ENCODE measurements at regions not wholly inside any gene's neighbourhood (a gene's known extent, or its start where the extent isn't known, plus 50 kb on each side); places are given as distances from the start of the nearest gene placed in this dataset.
"Not testable (repeated sequence)": the region's sequence is repeated elsewhere in the genome, so short reads cannot be mapped to it uniquely, and the experiment has no call there.

DNA sequence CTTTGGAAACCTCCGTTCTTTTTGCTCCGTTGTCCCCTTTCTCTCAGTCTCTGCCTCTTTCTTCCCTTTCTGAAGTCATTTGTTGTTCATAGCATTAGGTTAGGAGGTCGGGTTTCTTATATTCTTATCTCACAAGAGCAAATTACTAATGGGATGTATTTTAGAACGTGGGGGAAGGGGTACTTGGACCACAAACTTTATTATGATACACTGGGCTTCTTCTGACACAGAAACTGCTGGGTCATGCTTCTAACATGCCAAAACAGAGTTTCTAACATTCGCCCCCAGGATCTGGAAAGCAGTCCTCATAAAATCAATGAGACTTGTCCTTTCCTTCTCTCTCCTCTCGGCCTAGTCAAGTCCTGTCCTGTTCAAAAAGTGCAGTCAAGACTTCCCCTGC lies 334.4 kb downstream of the GADD45G start:
- DNase-seq (ENCODE audit: low spot score) = no peak

DNA sequence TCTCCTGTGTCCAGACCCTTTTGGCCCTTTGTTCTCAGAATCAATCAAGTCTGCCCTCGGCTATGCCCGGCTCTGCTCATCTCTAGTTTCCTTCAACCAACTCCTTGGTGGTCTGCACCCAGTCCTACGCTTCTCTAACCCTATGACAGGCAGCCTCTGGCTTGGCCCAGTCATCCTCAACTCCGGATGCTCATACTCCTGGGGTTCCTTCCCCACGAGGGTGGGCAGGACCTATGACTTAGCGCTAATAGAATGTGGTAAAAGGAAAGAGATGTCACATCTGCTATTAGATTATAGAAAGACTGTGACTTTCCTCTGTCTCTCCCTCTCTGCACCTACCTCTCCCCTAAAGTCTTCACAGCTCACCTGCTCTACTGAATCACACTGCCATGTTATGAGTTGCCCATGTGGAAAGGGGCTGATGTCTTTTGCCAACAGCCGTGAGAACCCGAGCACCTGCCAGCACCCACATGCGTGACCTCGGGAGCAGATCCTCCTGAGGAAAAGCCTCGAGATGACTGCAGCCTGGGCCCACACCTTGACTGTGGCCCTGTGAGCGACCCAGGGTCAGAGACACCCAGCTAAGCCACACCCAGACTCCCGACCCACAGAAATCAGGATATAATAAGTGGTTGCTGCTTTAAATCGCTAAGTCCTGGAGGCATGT lies 334.9 kb downstream of the GADD45G start:
- no peak for DNase-seq (ENCODE audit: low spot score)

DNA sequence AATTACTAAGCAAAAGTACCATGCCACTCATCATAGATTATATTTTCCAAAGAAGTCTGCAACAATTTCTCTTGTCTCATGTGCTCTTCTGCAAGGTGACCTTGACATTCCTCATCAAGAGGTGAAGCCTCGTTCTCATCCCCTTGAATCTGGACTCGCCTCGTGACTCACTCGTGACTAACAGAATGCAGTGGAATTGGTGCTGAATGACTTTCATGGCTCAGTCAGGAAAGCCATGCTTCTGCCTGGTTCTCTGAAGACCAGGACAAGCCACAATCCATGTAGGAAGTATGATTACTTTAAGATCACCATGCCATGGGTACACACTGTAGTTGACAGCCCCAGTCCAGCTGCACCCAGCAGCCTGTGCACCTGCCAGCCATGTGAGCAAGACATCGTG lies 335.8 kb downstream of the GADD45G start:
- peak; percentile 25 for DNase-seq (ENCODE audit: low spot score)

DNA sequence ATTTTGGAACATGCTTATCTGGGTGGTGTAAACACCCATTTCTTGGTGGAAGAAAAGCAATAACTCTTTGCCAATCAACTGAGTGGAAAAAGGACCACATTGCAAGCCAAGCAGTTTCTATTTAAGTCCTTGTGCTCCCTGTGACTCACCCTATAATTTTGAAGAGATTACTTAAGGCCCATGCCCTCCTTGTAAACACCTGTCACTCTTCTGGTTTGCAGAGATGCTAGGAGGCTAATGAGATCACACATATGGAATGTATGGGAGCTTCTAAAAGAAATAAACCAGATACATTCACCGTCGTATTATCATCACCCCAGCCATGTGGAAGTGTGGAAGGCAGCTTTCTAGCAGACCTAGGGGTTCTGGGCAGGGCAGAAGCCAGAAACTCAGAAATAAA lies 337.1 kb downstream of the GADD45G start:
- peak; percentile 70 for DNase-seq (ENCODE audit: low spot score)

DNA sequence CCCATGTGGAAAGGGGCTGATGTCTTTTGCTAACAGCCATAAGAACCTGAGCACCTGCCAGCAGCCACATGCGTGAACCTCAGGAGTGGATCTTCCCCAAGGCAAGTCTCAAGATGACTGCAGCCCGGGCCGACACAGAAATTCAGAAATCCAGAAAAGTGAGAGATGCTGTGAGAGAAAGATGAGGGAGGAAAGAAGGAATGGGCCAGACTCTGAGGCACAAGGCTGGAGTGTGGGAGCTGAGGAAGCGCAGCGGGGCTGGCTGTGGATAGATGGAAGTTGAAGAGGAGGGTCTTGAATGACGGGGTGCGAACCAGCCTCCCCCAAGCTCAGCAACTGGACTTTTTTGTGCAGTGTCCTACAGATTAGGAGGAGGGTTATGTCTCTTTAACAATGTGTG lies 337.8 kb downstream of the GADD45G start:
- DNase-seq (ENCODE audit: low spot score) = no peak

DNA sequence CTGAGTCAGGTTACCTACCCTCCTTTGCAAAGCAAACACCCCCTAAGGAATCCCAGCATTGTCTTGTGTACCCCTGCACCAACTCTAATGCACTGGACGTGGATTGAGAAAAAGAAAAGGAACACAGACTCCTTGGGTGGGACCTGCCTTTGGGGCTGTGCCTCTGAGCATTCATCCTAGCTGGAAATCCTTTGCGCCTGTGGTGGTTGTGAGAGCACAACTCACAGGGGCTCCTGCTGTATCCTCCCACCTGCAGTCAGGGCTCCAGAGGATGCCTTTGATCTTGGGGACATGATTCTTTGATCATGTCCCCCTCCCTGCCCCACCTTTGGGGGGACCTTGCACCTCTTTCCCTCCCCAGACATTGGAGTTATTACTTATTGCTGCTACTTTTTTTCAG lies 338.5 kb downstream of the GADD45G start:
- DNase-seq (ENCODE audit: low spot score) = no peak

DNA sequence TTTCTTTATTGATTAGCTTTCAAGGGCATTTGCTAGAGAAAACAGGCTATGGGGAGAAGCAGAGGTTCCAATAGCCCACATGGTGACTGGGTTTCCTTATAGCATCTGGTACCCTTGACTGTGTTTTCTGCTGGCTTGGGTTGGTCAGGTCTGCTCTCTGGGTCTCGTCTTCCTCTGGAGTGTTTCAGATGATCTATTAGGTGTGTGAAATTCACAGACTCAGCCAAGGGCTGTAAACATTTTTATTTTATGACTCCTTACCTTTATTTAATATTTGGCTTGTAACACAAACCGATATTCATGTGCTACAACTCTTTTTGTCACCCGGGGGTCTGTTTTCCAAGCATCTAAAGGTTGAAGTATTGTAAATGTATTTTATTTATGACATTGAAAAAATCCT lies 338.9 kb downstream of the GADD45G start:
- no peak for DNase-seq (ENCODE audit: low spot score)

DNA sequence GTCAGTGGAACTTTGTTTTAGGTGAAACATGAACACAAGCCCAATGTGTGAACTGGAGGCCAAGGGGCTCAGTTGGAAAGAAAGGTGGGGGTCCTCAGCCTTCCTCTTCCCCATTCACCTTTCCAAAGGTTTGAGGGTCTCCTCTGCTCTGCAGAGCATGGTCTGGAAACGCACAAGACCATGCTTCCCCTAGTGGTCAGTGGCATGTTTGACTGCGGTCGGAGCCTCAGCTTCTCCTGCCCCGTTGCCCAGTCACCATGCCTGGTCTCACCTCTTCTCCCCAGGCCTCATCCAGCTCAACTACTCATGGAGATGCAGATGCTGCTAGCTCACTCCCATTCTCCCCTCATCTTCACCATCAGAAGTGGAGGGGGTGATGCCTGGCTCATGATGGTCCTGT lies 340.3 kb downstream of the GADD45G start:
- no peak for DNase-seq (ENCODE audit: low spot score)

DNA sequence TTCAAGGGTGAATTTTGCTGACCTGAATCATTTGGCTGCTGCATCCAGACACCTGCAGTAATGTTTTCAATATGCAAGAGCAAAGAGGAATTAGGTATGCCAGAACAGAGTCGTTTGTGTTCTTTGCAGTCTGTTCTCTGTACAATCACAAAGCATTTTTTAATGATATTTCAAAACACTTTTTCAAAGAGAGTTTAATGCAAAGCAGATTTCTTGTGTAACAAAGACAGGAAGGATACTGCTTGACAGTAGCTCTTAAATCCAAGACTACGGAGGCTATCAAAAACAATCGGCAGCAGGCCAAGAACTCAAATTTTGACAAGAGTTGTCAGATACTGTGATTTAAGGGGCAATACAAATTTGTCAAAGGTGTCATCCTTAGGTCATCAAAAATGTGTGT lies 341.9 kb downstream of the GADD45G start:
- no peak for DNase-seq (ENCODE audit: low spot score)

DNA sequence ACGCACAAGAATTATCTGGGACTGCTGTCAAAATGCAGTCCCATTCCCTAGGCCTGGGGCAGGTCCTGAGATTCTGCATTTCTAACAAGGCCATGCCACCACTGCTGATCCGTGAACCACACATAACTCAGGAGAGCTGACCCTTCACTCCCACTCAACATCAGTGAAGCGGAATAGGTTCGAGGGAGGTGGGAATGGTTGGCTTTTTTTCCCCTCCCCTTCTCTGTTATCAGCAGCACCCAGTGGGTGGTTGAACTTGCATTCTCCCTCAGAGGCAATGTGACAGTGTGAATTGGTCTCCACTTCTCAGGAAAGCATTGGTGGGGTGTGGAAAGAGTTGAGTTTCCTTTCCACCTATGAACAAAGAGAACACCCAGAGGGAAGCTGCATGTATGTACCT lies 344.3 kb downstream of the GADD45G start:
- no peak for DNase-seq (ENCODE audit: low spot score)

DNA sequence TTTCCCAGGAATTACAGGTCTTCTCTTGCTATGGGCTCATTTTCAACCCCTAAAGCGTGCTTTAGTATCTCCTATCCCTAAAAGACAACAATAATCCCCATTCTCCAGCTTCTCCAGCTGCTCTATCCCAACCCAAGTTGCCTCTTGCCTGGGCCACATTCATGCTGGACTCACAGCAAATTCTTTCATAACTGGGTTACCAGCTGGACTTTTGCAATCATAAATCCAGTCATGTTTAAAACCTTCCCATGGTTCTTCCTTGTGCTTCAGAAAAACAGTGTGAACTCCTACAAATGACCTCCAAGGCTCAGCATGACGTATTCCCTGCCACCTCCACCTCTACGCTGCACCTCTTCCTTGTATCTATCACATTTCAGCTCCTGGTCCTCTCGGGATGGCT lies 346.9 kb downstream of the GADD45G start:
- no peak for DNase-seq (ENCODE audit: low spot score)

DNA sequence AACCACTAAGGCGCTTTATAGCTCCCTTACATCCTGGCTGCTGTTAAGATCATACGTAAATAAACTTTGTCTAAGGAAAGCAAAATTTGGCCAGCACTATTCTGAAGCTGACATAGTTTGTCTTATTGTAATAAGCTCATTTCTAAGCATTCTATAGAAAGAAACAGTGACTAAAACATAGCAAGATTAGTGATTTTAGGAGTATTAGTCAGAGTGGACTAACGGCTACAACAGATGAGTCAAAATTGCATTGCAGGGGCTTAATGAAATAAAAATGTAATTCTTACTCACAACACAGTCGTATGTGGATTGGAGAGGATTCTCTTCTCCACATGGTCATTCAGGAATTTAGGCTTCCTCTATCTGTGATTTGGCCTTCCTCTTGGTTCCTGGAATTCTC lies 347.6 kb downstream of the GADD45G start:
- DNase-seq (ENCODE audit: low spot score) = peak; percentile 18

DNA sequence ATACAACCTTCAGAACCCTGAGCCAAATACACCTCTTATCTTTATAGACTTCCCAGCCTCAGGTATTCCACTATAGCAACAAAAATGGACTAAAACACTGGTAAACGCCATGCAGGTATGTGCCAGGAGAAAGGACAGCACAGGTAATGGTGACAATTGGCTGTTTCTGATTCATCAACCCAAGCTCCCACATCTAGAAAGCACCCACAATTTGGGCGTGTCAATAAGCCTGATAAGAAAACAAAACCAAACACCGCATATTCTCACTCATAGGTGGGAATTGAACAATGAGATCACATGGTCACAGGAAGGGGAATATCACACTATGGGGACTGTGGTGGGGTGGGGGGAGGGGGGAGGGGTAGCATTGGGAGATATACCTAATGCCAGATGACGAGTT lies 348.5 kb downstream of the GADD45G start:
- DNase-seq (ENCODE audit: low spot score) = not testable (repeated sequence)

DNA sequence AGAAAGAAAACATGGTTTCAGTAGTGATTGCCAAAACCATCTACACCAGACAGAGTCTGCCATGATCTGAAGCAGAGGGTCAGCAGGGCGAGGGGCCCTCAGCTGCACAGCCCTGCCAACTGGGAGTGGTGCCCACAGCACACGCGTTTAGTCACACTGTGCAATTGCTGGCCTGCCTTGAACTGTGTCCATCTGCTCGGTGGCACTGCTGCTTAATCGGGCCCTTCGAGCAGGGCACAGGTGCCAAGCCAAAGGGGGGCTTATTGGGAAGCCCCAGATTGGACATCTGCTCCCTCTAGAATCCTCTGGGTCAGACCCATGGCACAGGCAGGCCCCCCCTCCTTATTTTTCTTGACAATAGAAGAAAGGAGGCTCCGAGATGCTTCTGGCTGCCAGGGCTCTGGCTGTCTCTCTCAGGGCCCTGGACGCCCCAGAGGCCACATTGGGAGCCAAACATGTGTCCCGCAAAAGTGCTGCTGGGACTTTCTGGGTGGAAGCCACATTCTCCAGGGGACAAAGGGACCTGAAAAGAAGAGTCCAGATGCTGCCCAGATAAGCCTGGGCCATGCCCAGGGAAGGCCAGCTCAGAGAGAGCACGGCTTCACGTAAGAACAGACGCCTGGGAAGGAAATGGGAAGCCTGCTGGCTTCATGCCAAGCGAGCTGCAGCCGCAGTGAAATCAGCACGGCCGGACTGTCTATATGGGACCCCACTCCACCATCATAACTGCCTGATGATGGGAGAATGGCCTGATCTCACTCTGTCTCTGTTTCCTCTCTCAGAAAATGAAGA lies 349.2 kb downstream of the GADD45G start:
- DNase-seq (ENCODE audit: low spot score) = no peak

DNA sequence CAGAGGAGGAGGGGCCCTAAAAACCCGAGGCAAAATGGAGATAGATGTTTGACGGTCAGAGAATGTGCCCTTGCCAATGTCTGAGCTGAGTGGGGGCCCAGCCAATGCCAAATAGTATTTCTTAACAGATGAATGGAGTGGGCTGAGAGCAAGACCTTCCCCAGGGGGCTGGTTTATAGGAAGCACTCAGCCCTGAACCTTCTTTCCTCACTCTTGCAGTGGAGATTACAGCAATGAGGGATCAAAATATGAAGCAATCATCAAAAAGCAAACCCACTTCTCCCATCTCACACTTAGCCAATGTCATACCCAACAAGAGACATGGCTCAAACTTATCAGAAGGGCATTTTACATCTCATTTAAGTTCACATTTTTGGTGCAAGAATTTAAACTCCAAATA lies 350.3 kb downstream of the GADD45G start:
- DNase-seq (ENCODE audit: low spot score) = no peak

DNA sequence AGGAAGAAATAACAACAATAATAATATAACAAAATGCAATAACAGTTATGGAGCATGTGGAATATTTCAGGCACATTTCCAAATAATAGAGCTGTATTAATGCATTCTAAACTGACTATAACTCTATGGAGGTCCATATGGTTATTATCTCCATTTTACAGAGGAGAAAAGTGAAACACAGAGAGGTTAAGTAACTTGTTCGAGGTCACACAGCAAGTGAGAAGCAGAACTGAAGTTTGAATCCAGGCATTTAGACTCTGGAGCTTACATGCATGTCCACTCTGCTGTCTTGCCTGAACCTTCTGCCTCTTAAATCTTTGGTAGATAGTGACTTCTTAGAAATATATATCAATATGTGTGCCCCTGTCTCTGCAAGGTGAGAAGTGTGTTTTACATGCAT lies 350.8 kb downstream of the GADD45G start:
- no peak for DNase-seq (ENCODE audit: low spot score)

DNA sequence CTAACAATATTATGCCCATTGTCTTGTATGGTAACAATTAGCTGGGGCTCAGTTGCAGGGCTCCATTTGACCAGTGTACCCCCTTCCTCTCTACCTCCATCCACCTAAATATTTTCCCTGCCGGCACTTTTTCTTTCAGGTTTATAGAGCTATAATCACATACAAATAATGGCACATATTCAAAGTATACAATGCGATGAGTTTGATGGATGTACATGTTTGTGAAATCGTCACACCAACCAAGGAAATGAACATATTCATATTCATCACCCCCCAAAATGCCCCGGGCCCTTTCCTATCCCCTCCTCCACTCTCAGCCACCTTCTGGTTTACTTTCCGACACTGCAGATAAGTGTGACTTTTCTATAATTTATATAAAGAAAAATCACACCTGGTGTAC lies 351.5 kb downstream of the GADD45G start:
- DNase-seq (ENCODE audit: low spot score) = no peak

DNA sequence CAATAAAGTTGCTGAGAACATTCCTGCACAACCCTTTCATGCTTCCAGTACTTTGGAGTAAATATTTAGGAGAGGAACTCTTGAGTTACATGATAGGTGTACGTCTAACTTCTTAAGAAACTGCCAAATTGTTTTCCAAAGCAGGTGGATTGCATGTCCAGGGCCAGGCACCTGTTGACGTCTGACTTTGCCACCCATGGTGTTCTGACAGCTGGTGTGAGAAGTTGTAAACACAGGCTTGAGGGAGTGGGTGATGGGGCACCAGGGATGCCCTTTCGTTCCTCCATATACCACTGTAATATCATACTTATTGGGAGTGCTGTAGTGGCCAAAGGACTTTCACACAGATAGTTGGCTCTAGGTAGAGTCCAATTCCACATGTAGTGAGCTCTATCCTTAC lies 352.1 kb downstream of the GADD45G start:
- DNase-seq (ENCODE audit: low spot score) = no peak

DNA sequence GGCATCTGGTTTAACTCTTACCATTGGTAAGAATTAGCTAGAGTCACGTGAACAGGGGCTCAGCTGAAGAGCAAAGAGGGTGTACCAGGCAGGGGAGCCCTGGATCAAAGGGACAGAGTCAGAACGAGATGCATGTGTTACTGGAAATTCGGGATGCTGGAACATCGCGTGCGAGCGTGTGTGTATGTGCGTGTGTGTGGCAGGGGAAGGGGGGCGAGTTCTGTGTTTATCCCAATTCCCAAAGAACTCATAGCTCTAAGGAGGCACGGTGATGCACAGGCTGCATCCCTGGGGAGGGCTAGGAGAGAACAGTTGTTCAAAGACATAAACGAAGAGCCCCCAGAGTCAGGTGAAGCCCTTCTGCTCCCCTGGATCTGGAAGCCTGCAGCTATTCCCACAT lies 353.3 kb downstream of the GADD45G start:
- DNase-seq (ENCODE audit: low spot score) = no peak

DNA sequence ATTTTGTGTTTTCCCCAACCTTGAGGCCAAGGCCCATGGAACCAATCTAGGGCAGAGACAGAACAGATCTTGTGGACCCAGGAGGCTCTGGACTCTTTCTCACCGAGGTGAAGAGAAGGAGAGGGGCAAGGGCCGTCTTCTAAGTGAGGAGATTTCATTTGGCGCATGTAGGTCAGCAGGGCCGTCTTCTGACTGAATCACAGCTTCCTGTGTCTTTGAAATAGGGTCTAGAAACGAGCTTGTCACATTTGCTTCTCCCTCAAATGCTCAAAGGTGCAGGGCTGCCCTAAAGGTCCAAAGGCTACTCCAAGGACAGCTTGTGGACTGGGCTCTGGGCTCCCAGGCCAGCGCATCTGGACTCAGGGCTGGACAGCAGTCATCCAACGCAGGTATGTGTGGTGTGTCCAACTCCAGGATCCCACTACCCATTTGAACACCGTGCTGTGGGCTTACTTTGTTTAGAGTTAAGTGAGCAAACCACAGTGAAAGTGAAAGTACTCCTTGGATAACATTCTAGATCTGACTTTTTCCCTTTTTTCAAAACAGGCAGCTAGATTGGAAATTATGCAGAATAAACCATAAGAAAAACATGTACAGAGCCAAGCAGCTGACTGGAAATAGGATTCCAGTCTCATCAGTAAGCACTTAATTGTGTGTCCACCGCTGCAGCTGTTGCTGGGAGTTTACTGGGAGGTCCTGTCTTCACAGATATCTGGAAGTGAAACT lies 357.0 kb downstream of the GADD45G start:
- no peak for DNase-seq (ENCODE audit: low spot score)

DNA sequence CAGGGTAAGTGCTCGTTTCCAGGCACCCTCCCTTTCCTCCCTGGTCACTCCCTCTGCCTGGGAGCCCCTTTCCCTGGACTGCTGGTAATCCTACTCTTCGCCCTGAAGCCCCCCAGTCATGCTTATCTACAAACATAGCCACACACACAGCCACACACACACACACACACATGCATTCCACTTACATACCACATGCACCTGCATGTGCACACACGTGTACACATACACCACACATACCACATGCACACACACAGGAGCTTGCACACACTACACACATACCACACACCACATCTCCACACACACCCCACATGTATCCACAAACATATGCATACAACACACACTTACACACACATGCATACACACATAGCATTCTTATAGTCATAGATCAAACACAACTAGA lies 358.5 kb downstream of the GADD45G start:
- DNase-seq (ENCODE audit: low spot score) = no peak

DNA sequence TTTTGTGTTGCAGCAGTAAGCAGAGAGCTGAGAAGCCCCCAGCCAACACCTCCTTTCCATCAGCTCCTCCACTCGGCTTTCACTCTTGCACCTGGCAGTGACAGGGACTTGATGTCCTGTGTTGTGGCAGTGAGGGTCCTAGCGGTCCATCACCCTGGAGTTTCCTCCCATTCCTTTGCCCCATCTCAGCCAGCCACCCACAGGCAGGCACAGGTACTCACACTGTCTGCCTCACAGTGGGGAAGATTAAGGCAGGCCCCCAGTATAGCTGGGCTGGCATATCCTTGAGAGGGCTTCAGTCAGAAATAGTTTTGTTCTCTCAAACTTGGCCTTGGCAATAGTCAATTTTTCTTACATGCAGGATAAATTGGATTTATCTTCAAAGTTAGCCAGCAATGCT lies 362.7 kb downstream of the GADD45G start:
- DNase-seq (ENCODE audit: low spot score) = no peak

DNA sequence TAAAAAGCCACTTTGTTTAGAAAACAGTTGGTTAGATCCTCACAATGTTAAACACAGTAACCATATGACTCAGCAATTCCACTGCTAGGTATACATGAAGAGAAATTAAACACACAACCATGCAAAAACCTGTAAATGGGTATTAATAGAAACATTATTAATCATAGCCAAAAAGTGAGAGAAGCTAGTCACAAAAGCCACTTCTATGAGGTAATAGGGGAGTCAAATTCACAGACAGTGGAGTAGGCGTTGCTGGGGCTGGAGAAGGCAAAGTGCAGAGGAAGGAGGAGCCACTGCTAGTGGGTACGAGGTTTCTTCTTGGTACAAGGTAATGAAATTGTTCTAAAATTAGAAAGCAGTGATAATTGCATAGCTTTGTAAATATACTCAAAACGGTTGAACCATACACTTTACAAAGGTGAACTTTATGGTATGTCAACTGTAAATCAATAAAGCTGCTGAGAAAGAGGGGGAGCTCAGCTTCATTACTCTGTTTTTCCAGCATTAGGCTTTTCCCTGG lies 364.4 kb downstream of the GADD45G start:
- DNase-seq (ENCODE audit: low spot score) = no peak
